Embryonic facial prominence (tissue), 1 donor: ENCODE measurements at regions not wholly inside any gene's neighbourhood (a gene's known extent, or its start where the extent isn't known, plus 50 kb on each side); places are given as distances from the start of the nearest gene placed in this dataset.

Source experiments
- DNase-seq: peaks from one replicate; pipeline ENCODE4 v3.0.0-alpha.2; 2016; ENCODE audit errors: extremely low spot score

DNA sequence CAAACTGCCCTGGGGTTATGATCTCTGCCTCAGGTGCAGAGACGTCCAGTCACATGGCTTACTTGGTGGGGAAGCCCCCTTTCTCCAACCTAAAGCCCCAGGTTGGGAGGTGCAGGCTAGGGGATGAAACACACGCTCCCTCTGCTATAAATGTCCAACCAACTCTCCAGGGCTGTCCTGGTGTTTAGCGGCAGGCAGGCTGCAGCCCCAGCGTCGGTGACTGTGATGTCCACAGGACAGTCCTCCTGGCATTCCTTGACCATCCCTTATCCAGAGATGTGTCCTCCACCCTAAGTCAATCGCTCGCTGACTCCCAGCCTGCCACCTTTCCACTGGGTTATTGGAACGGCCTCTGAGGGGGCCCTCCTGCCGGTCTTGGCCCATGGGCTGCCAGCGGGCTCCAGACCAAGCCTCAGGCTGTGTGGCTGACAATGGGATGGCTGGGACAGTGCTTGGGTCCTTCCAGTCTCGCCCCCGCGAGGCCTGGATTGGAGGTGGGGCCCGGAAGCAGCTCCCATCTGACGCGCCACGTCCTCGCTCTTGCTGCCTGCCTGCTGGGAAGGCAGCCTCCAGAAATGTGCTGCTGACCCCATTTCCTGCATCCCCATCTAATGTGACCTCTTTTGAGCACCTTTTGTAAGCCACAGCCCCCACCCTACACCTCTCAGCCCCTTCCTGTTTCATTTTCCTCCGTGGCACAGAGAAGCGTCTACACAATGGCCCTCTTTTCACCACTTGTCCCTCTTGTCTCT lies 60.8 kb upstream of the ADRA2C start:
- DNase-seq: no peak

GRCh38 chr4:3704669-3705068 lies 61.5 kb upstream of the ADRA2C start:
- DNase-seq: no peak

DNA sequence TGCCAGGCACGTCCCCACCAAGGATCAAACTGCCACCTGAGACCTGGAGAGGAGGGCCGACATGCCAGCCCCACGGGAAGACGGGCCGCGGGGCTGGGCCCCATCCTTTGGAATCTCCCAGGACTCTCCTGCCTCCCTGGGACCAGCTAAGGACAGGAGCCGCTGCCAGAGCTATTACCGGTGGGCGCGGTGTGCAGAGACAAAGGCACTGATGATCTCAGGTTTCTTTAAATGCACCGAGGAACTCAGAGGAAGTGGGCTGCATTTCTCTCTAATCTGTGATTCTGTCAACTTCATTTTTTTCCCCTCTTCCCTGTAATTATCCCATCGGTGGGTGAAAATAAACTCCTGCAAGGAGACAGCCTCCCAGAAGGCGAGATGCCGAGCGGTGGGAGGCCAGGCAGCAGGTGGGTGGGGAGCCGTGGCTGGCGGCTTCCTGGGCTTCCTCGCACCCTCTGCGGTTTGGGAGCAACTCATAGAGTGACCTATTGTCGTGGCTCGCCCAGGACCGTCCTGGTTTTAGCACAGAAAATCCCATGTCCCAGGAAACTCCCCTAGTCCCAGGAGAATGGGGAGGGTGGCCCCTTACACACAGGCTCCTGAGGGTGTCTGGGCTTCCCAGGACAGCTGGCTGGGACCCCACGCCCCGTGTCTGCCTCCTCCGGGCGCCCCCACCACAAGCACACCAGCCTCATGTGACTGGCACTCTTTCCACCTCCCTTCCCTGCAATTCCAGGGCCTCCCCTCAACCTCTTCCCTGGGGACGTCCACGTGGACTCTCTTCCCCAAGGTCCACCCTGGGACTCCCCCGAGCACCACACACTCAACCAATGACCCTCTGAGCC lies 62.3 kb upstream of the ADRA2C start:
- no peak for DNase-seq

DNA sequence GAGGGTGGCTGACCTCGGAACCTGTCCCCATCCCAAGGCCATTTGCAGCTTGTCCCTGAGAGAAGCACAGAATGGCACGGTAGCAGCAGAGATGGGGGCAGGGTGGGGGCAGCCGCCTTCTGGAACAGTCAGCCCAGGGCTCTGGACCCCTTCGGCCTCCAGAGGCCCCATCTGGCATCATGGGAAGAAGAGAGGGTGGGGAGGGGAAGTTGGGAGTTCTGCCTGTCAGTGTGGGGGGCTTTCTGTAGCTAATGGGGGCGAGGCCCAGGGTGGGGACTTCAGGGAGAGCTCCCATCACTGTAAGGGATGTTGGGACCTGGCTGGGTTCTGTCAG lies 62.9 kb upstream of the ADRA2C start:
- DNase-seq: no peak

DNA sequence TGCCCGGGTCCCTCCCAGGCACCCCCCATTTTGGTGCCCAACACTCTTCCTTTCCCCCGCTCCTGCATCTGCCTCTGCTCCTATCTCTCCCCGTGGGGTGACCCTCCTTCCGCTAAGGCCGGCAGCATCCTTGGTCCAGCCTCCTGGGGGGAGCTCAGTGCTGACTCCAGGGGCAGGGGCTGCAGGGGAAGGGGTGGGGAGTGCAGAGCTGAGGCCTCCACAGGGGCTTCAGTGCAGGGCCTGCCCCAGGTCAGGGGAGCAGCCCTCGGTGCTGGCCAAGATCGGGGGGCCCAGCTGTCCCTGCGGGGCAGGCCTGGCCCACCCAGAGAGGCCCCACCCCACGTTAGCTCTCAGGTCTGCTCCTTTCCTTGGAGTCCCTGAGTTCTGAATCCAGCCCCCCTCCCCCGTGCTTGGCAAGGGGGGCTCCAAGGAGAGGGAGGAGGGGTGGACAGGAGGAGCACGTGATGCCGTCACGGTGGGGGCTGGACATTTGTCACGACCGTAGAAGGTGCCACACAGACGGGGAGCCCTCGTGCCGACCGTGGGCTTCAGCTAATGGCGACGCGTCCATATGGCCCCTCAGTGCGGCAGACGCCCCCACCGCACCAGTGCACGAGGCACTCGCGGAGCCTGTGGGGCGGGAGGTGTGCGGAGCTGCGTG lies 63.5 kb upstream of the ADRA2C start:
- DNase-seq: no peak

GRCh38 chr4:3701736-3702560 lies 64.2 kb upstream of the ADRA2C start:
- DNase-seq: no peak

DNA sequence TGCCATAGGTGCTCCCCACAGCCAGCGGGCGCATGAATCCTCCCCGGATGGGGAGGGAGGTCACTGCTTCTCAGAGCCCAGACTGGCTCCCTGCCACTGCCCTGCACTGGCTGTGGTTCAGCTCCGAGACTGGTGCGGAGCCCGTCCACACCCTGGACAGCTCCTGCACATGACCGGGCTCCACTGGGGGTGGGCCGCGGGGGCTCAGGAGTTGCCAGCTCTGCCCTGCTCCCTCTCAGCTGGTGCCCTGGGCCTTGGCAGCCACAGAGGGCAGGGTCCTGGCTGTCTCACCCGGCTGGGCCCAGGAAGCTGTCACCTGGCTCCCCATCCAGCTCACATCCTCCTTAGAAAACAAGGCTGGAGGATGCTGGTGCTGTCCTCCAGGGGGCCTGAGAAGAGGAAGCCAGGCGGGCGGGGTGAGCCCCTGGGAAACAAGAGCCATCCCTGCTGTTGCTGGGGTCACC lies 64.9 kb upstream of the ADRA2C start:
- no peak for DNase-seq

DNA sequence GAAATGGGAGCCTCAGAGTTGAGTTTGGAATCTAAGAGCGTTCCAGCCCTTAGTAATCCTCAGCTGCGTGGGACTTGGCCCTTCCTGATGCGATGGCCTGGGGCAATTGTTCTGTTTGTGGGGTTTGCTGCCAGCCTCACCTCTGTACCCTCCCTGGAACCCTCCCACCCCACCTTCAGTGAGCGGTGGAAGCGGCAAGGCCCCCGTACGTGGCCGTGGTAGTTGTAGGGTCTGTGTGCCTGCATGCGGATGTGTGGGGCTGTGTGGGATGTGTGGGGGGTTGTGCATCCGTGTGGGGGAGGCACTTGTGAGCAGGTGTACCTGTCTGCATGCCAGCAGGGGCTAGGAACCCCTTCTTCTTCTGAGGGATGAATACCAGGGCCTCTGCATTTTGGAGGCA lies 65.4 kb upstream of the ADRA2C start:
- DNase-seq: no peak

DNA sequence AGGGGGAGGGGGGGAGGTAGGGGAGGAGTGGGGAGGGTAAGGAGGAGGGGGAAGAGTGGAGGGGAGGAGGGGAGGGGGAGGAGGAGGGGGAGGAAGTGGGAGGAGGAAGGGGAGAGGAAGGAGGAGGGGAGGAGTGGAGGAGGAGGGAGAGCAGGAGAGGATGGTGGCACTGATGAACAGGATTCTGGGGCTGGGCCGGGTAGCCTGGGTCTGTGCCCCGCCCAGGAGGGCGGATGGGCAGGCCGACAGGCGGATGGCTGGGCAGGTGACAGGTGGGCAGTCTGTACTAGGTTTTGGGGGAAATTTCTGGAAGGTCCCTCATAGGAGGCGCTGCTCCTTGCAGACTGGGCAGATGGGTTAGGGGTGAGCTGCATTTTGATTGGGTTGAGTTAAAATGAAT lies 66.0 kb upstream of the ADRA2C start:
- DNase-seq: no peak

DNA sequence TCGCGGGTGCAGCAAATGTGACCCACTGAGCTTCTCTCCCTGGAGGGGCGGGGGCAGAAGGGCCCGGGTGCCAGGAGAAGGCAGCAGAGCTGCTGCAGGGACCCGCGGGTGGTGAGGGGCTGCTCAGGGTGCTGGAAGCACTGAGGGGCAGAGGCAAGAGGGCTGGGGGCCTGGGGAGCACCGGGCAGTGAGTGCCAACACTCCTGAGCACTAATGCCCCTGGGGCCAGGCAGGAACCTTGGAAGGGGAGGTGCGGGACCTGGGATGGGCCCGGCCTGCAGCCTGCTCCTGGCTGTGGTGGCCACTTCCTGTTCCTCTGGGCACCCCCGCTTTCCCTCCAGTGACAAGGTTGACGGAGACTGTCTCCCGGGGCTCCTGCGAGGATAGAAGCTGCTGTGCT lies 66.5 kb upstream of the ADRA2C start:
- no peak for DNase-seq

DNA sequence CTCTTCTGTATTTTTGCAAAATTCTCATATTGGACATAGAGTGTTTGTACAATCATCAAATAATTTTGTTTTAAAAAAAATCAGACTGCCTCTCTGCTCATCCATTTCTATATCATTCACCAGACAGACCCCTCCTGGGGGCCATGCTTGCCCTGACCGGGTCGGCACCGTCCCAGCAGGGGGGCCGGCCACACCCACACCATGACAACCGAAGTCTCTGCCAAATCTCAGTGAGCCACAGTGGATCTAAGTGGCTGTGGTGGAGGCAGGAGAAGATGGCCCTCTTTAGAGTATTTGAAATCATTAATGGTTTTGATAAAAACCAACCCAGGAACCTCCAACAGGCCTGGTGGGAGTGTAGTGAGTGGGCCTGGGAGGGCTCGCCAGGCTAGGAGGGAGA lies 66.9 kb upstream of the ADRA2C start:
- DNase-seq: no peak

GRCh38 chr4:3697033-3697432 lies 69.2 kb upstream of the ADRA2C start:
- no peak for DNase-seq

DNA sequence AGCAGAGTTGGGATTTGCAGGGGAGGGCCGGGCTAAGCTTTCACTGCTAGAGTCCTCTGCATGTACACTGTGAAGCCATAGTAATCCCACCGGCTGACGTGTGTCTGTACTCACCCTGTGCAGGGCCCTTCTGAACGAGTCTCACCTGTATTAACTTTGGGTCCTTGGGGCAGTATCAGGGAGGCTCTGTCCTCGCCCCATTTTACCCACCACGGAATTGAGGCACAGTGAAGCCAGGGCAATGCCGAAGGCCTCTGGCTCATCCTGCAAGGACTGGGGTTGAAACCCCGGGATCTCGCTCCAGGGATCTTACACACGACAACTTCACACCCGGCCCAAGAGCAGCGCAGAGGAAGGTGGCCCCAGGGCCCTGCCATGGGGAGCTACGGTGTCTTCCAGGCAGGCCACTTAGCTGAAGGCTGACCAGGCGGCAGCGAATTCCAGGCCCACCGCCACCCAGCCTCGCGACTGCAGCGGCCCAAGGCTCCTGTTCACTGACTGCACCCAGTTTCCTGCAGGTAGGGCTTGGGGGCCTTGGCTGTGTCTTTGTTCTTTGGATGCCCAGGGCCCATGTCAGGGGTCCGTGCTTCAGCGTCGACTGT lies 75.5 kb upstream of the ADRA2C start:
- no peak for DNase-seq

DNA sequence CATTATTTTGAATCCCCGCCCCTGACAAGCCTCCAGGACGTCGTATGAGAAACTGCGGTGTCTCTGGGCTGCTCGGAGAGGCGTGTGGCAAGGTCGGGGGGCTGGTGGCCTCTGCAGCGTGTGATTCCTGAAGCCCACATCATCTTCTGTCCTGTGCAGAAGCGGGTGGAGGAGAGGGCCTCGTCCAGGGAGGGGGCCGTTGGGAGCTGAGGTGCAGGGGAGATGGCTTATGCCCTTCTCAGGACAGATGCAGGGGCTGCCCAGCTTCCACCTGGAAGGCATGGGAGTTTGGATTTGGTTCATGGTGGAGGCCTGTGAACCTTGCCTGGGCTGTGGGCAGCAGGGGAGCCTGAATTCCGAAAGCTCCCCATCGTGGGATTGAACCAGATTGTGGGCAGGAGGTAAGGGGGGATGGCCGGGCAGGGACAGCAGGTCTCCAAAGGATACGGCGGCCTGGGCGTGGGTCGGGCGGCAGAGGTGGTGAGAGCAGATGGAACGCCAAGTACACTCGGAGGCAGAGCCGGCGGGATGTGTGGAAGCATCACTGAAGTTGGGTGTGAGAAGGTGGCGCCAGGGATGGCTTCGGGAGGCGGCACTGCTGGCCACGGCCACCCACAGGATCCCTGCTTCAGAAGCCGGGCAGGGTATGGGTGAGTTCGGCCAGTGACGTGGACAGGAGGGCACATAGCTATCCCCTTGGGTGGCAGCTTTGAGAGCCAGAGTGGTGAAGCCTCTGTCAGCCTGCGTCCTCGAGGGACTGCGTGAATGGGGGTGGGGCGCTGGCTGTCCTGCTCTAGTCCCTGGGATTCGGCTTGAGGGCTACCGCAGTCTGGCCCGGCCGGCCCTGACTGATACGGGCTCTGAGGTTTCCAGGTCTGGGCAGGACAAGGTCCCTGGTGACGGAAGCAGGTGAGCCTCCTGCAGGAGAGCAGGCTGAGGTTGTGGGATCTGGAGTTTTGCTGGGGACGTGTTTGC lies 76.3 kb upstream of the ADRA2C start:
- DNase-seq: no peak

DNA sequence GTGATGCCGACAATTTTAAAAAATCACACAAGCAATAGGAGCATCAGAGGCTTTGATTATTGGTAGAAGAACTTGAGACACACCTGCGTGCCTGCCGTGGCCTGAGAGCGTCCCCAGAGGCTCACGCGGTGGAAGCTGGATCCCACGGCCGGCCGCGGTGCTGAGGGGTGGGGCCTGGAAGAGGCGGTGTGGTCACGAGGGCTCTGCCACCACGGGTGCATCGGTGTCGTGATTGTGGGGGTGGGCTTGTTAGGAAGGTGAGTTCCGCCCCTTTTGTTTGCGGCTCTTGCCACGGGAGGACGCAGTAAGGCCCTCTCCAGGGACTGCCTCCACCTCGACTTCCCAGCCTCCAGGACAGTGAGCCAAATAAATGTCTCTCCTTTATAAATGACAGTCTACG lies 77.2 kb upstream of the ADRA2C start:
- DNase-seq: no peak

GRCh38 chr4:3688018-3688998 lies 77.9 kb upstream of the ADRA2C start:
- no peak for DNase-seq

DNA sequence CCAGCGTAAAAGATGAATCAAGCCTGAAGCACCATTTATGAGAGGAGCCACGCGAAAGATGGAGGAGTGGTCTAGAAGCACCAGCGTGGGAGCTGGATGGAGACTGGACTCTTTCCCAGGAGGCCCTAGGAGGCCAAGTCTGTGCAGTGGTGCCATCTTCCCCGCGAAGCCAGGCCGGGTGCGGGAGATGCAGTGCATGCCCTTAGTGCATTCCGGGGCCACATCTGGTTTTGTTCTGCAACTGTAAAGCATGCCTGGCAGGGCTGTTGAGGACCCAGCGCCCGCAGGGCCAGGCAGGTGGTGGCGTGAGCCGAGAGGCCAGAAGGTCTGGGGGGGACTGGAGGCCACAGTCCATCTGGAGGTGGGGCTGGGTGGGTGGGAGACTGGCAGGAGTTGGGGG lies 78.6 kb upstream of the ADRA2C start:
- DNase-seq: no peak

GRCh38 chr4:3686753-3687152 lies 79.4 kb upstream of the ADRA2C start:
- no peak for DNase-seq

GRCh38 chr4:3685081-3685645 lies 81.0 kb upstream of the ADRA2C start:
- no peak for DNase-seq
